HepG2 (cell line): ENCODE measurements at regions not wholly inside any gene's neighbourhood (a gene's known extent, or its start where the extent isn't known, plus 50 kb on each side); places are given as distances from the start of the nearest gene placed in this dataset.

Experiments
- ASH2L ChIP-seq: fragments of 300-600, 200-600 bp; sonication (generic); IDR thresholded peaks from 2 replicates; pipeline ENCODE4 v1.7.0; 2017; ENCODE audit warnings: low read depth, mild to moderate bottlenecking, moderate library complexity, mixed read lengths, low read length; ENCODE audit not compliant: insufficient read length
- PCBP1 ChIP-seq: fragments of 200-400 bp; formaldehyde crosslinking; IDR thresholded peaks from 2 replicates; pipeline ENCODE4 v1.6.1; 2017; ENCODE audit warnings: mild to moderate bottlenecking, low read depth, low read length, borderline replicate concordance
- RORA ChIP-seq: sonication (generic); formaldehyde crosslinking; IDR thresholded peaks from 2 replicates; pipeline ENCODE4 v1.5.0; 2020; ENCODE audit warnings: mild to moderate bottlenecking, missing genetic modification reagents, moderate library complexity
- TRIM24 ChIP-seq: sonication (generic); formaldehyde crosslinking; IDR thresholded peaks from 2 replicates; pipeline ENCODE4 v1.8.0; 2022; ENCODE audit warnings: mild to moderate bottlenecking, missing genetic modification reagents
- ZNF30 ChIP-seq: sonication (generic); formaldehyde crosslinking; IDR thresholded peaks from 2 replicates; pipeline ENCODE4 v1.5.0; 2020; ENCODE audit warnings: mild to moderate bottlenecking, missing genetic modification reagents
- TF ChIP-seq, protein P1 (sequence below), 2 experiments: fragments of 450-650 bp in 1 of 2; sonication (generic) in 1 of 2; formaldehyde crosslinking in 1 of 2; IDR thresholded peaks; 2 replicates each; pipeline versions ENCODE4 v1.6.1 to v1.8.0; 2016 to 2022; ENCODE audit warnings: antibody characterized with exemption in 1 of 2, mild to moderate bottlenecking in 1 of 2, missing genetic modification reagents in 1 of 2
- TF ChIP-seq, protein P2 (sequence below): sonication (generic); formaldehyde crosslinking; IDR thresholded peaks from 2 replicates; pipeline ENCODE4 v1.8.1; 2023; ENCODE audit warnings: mild to moderate bottlenecking, missing genetic modification reagents, borderline replicate concordance

- TF ChIP-seq, protein P1, sequence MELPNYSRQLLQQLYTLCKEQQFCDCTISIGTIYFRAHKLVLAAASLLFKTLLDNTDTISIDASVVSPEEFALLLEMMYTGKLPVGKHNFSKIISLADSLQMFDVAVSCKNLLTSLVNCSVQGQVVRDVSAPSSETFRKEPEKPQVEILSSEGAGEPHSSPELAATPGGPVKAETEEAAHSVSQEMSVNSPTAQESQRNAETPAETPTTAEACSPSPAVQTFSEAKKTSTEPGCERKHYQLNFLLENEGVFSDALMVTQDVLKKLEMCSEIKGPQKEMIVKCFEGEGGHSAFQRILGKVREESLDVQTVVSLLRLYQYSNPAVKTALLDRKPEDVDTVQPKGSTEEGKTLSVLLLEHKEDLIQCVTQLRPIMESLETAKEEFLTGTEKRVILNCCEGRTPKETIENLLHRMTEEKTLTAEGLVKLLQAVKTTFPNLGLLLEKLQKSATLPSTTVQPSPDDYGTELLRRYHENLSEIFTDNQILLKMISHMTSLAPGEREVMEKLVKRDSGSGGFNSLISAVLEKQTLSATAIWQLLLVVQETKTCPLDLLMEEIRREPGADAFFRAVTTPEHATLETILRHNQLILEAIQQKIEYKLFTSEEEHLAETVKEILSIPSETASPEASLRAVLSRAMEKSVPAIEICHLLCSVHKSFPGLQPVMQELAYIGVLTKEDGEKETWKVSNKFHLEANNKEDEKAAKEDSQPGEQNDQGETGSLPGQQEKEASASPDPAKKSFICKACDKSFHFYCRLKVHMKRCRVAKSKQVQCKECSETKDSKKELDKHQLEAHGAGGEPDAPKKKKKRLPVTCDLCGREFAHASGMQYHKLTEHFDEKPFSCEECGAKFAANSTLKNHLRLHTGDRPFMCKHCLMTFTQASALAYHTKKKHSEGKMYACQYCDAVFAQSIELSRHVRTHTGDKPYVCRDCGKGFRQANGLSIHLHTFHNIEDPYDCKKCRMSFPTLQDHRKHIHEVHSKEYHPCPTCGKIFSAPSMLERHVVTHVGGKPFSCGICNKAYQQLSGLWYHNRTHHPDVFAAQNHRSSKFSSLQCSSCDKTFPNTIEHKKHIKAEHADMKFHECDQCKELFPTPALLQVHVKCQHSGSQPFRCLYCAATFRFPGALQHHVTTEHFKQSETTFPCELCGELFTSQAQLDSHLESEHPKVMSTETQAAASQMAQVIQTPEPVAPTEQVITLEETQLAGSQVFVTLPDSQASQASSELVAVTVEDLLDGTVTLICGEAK (IDR thresholded peaks at IDR 0.05), result no peak
- TF ChIP-seq, protein P1 (CRISPR knock-in tag; IDR thresholded peaks at IDR 0.05), result no peak
- TF ChIP-seq, protein P2, sequence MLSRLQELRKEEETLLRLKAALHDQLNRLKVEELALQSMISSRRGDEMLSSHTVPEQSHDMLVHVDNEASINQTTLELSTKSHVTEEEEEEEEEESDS (CRISPR knock-in tag), result no peak
- TF ChIP-seq TRIM24 (CRISPR knock-in tag) (no peak), PCBP1 (no peak), ZNF30 (CRISPR knock-in tag) (no peak), ASH2L (no peak), RORA (CRISPR knock-in tag) (no peak)
Measured at GRCh38 chrX:121581885-121582284, 534.5 kb downstream of the GLUD2 start (continued).
